ENCODE measurements at regions not wholly inside any gene's neighbourhood (a gene's known extent, or its start where the extent isn't known, plus 50 kb on each side); places are given as distances from the start of the nearest gene placed in this dataset.

- 88 to 96% methylated on average over 5 to 11 of the region's 12 CpGs for WGBS, 2 donors (ENCODE audit: low coverage in 1 of 2)
- peaks cover 0 to 4% (median 0%) of the 10 kb centered on the region in 3 donors for H3K4me1 ChIP-seq
- ATAC-seq, result no peak
- H3K36me3 ChIP-seq, result no peaks in the 10 kb centered on the region
- H3K9me3 ChIP-seq, result no peaks in the 10 kb centered on the region
- H3K4me3 ChIP-seq, result no peak overlapping the region
- no peaks in the 10 kb centered on the region for H3K27me3 ChIP-seq
- no peak overlapping the region for H3K27ac ChIP-seq
- TF ChIP-seq EP300 (IDR thresholded peaks at IDR 0.05), result no peak
- TF ChIP-seq, protein P1, sequence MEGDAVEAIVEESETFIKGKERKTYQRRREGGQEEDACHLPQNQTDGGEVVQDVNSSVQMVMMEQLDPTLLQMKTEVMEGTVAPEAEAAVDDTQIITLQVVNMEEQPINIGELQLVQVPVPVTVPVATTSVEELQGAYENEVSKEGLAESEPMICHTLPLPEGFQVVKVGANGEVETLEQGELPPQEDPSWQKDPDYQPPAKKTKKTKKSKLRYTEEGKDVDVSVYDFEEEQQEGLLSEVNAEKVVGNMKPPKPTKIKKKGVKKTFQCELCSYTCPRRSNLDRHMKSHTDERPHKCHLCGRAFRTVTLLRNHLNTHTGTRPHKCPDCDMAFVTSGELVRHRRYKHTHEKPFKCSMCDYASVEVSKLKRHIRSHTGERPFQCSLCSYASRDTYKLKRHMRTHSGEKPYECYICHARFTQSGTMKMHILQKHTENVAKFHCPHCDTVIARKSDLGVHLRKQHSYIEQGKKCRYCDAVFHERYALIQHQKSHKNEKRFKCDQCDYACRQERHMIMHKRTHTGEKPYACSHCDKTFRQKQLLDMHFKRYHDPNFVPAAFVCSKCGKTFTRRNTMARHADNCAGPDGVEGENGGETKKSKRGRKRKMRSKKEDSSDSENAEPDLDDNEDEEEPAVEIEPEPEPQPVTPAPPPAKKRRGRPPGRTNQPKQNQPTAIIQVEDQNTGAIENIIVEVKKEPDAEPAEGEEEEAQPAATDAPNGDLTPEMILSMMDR (IDR thresholded peaks at IDR 0.05), result no peak
- TF ChIP-seq POLR2AphosphoS5 (IDR thresholded peaks at IDR 0.05), result no peak
- no peak for TF ChIP-seq POLR2A (IDR thresholded peaks at IDR 0.05)
Observed at GRCh38 chr15:98523912-98524662, 124.3 kb upstream of the IGF1R start.

DNA sequence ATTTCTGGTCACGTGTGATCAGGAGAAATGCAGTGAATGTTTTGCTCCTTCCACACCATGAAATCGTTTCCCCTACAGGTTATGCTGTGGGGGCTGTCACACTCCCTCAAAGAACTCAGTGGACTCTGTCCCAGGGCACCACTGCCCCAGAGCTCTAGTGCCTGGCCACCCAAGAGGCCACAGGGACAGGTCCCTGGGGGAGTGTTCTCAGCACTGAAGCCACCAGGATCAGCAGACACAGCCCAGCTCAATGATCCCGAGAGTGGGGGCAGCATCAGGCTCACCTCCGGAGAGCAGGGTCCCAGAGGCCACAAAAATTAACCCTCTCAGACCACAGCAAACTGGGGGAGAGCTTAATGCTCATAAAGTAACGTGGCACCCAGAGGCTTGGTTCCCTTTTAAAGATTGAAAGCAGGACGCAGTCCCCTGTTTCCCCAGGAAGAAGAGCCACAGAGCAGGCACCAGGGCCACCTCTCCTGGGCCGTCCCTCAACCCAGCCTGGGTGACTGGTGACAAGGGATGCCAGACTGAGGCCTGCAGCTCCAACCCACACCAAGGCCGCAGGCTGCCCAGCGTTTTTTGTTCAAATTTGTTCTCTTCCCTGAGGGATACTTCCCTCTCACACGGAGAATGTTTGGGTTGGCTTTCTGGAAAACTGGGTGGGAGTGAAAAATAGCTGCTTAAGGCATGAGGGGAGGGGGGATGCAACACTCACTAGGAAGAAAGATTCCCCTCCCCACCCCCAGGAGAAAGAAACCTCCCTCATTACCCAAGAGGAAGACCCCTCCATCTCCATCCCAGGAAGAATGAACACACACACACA is 123.3 kb upstream of the IGF1R start:
- no peaks in the 10 kb centered on the region for H3K36me3 ChIP-seq
- H3K27me3 ChIP-seq, result no peaks in the 10 kb centered on the region
- H3K27ac ChIP-seq, result no peak overlapping the region
- H3K9me3 ChIP-seq, result no peaks in the 10 kb centered on the region
- no peak overlapping the region for H3K4me3 ChIP-seq
- TF ChIP-seq POLR2AphosphoS5 (IDR thresholded peaks at IDR 0.05) (no peak), POLR2A (IDR thresholded peaks at IDR 0.05) (no peak), EP300 (IDR thresholded peaks at IDR 0.05) (no peak)
- TF ChIP-seq, protein P1 (IDR thresholded peaks at IDR 0.05), result no peak
- no peaks in the 10 kb centered on the region for H3K4me1 ChIP-seq
- ATAC-seq, result no peak
- 71 to 72% methylated on average over 3 to 6 of the region's 10 CpGs for WGBS, 2 donors (ENCODE audit: low coverage in 1 of 2)

- TF ChIP-seq, protein P1 (IDR thresholded peaks at IDR 0.05), result no peak
- no peak for TF ChIP-seq EP300 (IDR thresholded peaks at IDR 0.05)
- TF ChIP-seq POLR2A (IDR thresholded peaks at IDR 0.05), result no peak
- no peak for TF ChIP-seq POLR2AphosphoS5 (IDR thresholded peaks at IDR 0.05)
- no peaks in the 10 kb centered on the region for H3K27me3 ChIP-seq
- 39 to 50% methylated on average over 3 to 9 of the region's 13 CpGs for WGBS, 2 donors (ENCODE audit: low coverage in 1 of 2)
- H3K36me3 ChIP-seq, result no peaks in the 10 kb centered on the region
- H3K27ac ChIP-seq, result no peak overlapping the region
- H3K9me3 ChIP-seq, result no peaks in the 10 kb centered on the region
- no peak for ATAC-seq
- H3K4me3 ChIP-seq, result no peak overlapping the region
- no peaks in the 10 kb centered on the region for H3K4me1 ChIP-seq
Observed at GRCh38 chr15:98525661-98526001, 122.7 kb upstream of the IGF1R start.

DNA sequence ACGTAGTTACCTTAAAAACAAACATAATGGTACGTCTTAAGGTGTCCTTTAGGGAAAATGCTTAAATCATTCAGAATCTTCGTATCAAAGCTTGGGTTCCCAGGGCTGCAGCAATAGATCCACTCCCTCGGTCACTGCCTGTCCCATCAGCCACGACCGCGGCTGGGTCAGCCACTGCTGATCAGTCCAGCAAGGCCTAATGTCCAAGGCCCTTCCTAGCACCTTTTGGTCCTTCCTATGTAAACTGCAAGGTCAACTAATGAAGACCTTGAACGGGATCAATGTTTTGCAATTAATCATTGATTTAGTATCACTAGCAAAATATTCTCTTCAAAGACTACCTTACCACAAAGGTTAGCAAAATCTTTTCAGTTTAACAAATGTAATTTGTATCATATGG is 122.2 kb upstream of the IGF1R start:
- Histone ChIP-seq H3K36me3 (no peaks in the 10 kb centered on the region), H3K27me3 (no peaks in the 10 kb centered on the region), H3K9me3 (no peaks in the 10 kb centered on the region), H3K4me3 (no peak overlapping the region), H3K4me1 (no peaks in the 10 kb centered on the region), H3K27ac (no peak overlapping the region)
- no peak for ATAC-seq
- WGBS, 2 donors (ENCODE audit: low coverage in 1 of 2), result 79 to 91% methylated on average over 8 of the region's 8 CpGs
- TF ChIP-seq POLR2A (IDR thresholded peaks at IDR 0.05) (no peak), POLR2AphosphoS5 (IDR thresholded peaks at IDR 0.05) (no peak), EP300 (IDR thresholded peaks at IDR 0.05) (no peak)
- TF ChIP-seq, protein P1 (IDR thresholded peaks at IDR 0.05), result no peak

Measured in gastroesophageal sphincter (tissue), 4 donors.